Esophagus (tissue), 2 donors: ENCODE measurements at regions not wholly inside any gene's neighbourhood (a gene's known extent, or its start where the extent isn't known, plus 50 kb on each side); places are given as distances from the start of the nearest gene placed in this dataset.

Experiments used
- H3K27ac ChIP-seq, 2 donors: one replicate each; pipeline ENCODE4 v1.5.1; 2013; ENCODE audit warnings: low read depth in 2 of 2, mild to moderate bottlenecking in 2 of 2, inconsistent platforms in 1 of 2, low read length in 1 of 2, moderate library complexity in 1 of 2
- H3K27me3 ChIP-seq, 2 donors: one replicate each; pipeline ENCODE4 v1.6.1; 2013; ENCODE audit warnings: low read length in 2 of 2, control low read depth in 1 of 2, mild to moderate bottlenecking in 1 of 2; ENCODE audit not compliant: insufficient read depth in 2 of 2, control insufficient read depth in 1 of 2
- H3K36me3 ChIP-seq, 2 donors: one replicate each; pipeline ENCODE4 v1.6.1; 2013; ENCODE audit warnings: low read length in 1 of 2; ENCODE audit not compliant: control insufficient read depth in 2 of 2, insufficient read depth in 2 of 2
- H3K4me1 ChIP-seq, 2 donors: one replicate each; pipeline ENCODE4 v1.6.1; 2013; ENCODE audit warnings: low read length in 1 of 2; ENCODE audit not compliant: control insufficient read depth in 2 of 2, insufficient read depth in 2 of 2
- H3K4me3 ChIP-seq, 2 donors: one replicate each; pipeline ENCODE4 v1.5.1; 2013; ENCODE audit warnings: low read length in 2 of 2, mild to moderate bottlenecking in 2 of 2, low read depth in 1 of 2, moderate library complexity in 1 of 2
- H3K9me3 ChIP-seq, 2 donors: one replicate each; pipeline ENCODE4 v1.6.1; 2013; ENCODE audit warnings: mild to moderate bottlenecking in 2 of 2, low read depth in 1 of 2, low read length in 1 of 2, moderate library complexity in 1 of 2; ENCODE audit not compliant: control insufficient read depth in 2 of 2, insufficient read depth in 1 of 2
- WGBS, 2 donors: extraction: QIAGEN DNeasy Blood & Tissue Kit; methylation state at CpG; one replicate each; pipeline ENCODE4 v1.1.7; 2013; 5-methylcytosine and 5-hydroxymethylcytosine counted together
- donor health status: healthy with polysubstance abuse.
- donor health status: Bipolar disorder and iron deficiency.

- Histone ChIP-seq H3K4me3 (no peak overlapping the region), H3K27ac (no peak overlapping the region), H3K36me3 (no peaks in the 10 kb centered on the region), H3K27me3 (no peaks in the 10 kb centered on the region), H3K4me1 (no peaks in the 10 kb centered on the region), H3K9me3 (no peaks in the 10 kb centered on the region)
- WGBS, 2 donors, result 71 to 77% methylated on average over 8 of the region's 8 CpGs
Observed at GRCh38 chr6:105619971-105620741, 217.3 kb upstream of the PREP start.

GRCh38 chr6:105618247-105618646 lies 215.4 kb upstream of the PREP start:
- Histone ChIP-seq H3K4me3 (no peak overlapping the region), H3K27me3 (no peaks in the 10 kb centered on the region), H3K9me3 (no peaks in the 10 kb centered on the region), H3K27ac (no peak overlapping the region), H3K36me3 (no peaks in the 10 kb centered on the region), H3K4me1 (no peaks in the 10 kb centered on the region)
- 90 to 98% methylated on average over 1 of the region's 1 CpG for WGBS, 2 donors

DNA sequence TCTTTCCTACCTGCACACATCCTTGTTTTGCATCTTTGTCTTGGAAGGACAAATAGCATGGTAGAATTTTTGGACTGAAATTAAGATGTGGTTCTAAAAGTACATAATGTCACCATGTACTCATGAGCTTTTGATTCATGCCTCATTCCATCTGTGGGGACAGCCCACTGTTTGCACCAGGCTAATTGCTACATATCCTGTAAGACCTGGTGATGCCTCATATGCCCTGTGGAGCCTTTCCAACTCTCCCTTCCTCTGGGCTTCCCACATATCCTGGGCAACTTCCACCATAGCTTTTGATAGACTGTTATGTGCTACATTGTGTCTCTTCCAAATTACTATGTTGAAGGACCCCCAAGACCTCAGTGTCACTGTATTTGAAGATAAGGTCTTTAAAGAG lies 213.6 kb upstream of the PREP start:
- H3K27me3 ChIP-seq, result no peaks in the 10 kb centered on the region

GRCh38 chr6:105611606-105612005 lies 208.7 kb upstream of the PREP start:
- Histone ChIP-seq H3K27ac (no peak overlapping the region), H3K4me1 (peaks cover 0 to 2% of the 10 kb centered on the region in 2 donors), H3K4me3 (no peak overlapping the region), H3K36me3 (no peaks in the 10 kb centered on the region), H3K9me3 (no peaks in the 10 kb centered on the region), H3K27me3 (no peaks in the 10 kb centered on the region)
- 17 to 36% methylated on average over 2 of the region's 2 CpGs for WGBS, 2 donors

More for the DNA sequence above, 213.6 kb upstream of the PREP start:
- no peaks in the 10 kb centered on the region for H3K36me3 ChIP-seq
- no peak overlapping the region for H3K27ac ChIP-seq
- no peak overlapping the region for H3K4me3 ChIP-seq
- H3K4me1 ChIP-seq, result no peaks in the 10 kb centered on the region
- H3K9me3 ChIP-seq, result no peaks in the 10 kb centered on the region

- 57 to 58% methylated on average over 14 of the region's 14 CpGs for WGBS, 2 donors
- Histone ChIP-seq H3K36me3 (no peaks in the 10 kb centered on the region), H3K4me3 (no peak overlapping the region), H3K9me3 (no peaks in the 10 kb centered on the region), H3K27ac (peak overlapping the region; percentile 33 to 42), H3K27me3 (no peaks in the 10 kb centered on the region), H3K4me1 (peaks cover 0 to 2% of the 10 kb centered on the region in 2 donors)
Observed at GRCh38 chr6:105609375-105609991, 206.6 kb upstream of the PREP start.

- no peaks in the 10 kb centered on the region for H3K27me3 ChIP-seq
- no peaks in the 10 kb centered on the region for H3K36me3 ChIP-seq
- WGBS, 2 donors, result 74 to 80% methylated on average over 10 of the region's 10 CpGs
- peaks cover 0 to 4% of the 10 kb centered on the region in 2 donors for H3K4me1 ChIP-seq
- H3K27ac ChIP-seq, result peak overlapping the region in 1 of 2 donors; percentile 60
- no peak overlapping the region for H3K4me3 ChIP-seq
- no peaks in the 10 kb centered on the region for H3K9me3 ChIP-seq
Observed at GRCh38 chr6:105608711-105609374, 206.0 kb upstream of the PREP start.

GRCh38 chr6:105607636-105608621 lies 205.0 kb upstream of the PREP start:
- Histone ChIP-seq H3K4me1 (peaks cover 0 to 4% of the 10 kb centered on the region in 2 donors), H3K4me3 (no peak overlapping the region), H3K36me3 (no peaks in the 10 kb centered on the region), H3K27me3 (no peaks in the 10 kb centered on the region), H3K9me3 (no peaks in the 10 kb centered on the region), H3K27ac (no peak overlapping the region)
- 85 to 91% methylated on average over 5 of the region's 5 CpGs for WGBS, 2 donors

GRCh38 chr6:105606831-105607463 lies 204.1 kb upstream of the PREP start:
- Histone ChIP-seq H3K4me3 (no peak overlapping the region), H3K4me1 (peaks cover 0 to 4% of the 10 kb centered on the region in 2 donors), H3K36me3 (no peaks in the 10 kb centered on the region), H3K9me3 (no peaks in the 10 kb centered on the region), H3K27ac (no peak overlapping the region), H3K27me3 (no peaks in the 10 kb centered on the region)
- 88 to 91% methylated on average over 3 of the region's 3 CpGs for WGBS, 2 donors

DNA sequence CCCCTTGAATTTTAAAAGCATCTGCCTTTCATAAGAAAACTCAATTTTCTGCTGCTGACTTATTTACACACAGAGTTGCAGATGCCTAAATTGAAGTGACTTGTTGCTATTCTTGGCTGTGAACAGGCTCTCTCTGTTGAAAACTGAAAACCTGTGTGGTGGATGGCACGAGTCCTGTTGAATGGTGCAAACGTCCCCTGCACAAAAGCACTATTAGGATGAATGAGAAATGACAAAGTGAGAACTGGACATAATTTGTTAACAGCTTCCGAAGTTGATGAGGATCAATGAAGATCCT lies 201.7 kb upstream of the PREP start:
- Histone ChIP-seq H3K27me3 (no peaks in the 10 kb centered on the region), H3K9me3 (no peaks in the 10 kb centered on the region), H3K4me3 (no peak overlapping the region), H3K27ac (peak overlapping the region in 1 of 2 donors; percentile 47), H3K4me1 (peaks cover 0 to 4% of the 10 kb centered on the region in 2 donors), H3K36me3 (no peaks in the 10 kb centered on the region)
- 61 to 62% methylated on average over 3 of the region's 3 CpGs for WGBS, 2 donors
